OCI-LY7 (cell line): ENCODE measurements at regions not wholly inside any gene's neighbourhood (a gene's known extent, or its start where the extent isn't known, plus 50 kb on each side); places are given as distances from the start of the nearest gene placed in this dataset.

ENCODE experiments used
- EZH2phosphoT487 ChIP-seq: fragments of 200-600 bp; sonication (generic); IDR thresholded peaks from 2 replicates; pipeline ENCODE4 v1.6.1; 2018; ENCODE audit warnings: low read depth, borderline replicate concordance, mild to moderate bottlenecking, mixed run types, antibody characterized with exemption, low read length, moderate library complexity, mixed read lengths
- TF ChIP-seq, protein P1 (sequence below): fragments of 200-600 bp; sonication (generic); conservative IDR thresholded peaks from 2 replicates; pipeline ENCODE4 v1.5.1; 2014; ENCODE audit warnings: mild to moderate bottlenecking, antibody characterized with exemption, low read length, moderate library complexity, mixed read lengths

DNA sequence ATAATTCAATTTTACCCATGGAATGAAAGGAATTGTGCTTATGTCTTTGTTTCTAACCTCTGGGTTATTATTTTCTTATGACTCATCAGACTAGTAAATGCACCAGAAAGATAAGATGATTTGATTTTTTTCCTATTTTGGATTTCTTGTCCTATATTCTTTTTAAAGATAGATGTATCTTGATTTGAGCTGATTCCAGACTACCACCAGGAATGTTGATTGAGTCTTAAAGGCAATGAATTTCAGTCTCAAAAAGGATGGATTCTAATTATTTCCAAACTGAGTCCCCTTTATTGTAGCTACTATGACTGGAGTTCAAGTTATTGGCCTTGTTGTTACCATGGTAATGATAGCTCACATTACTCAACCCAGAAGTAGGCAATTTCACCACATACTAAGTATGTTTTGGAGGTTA, 95.8 kb upstream of the RGS4 start:
- TF ChIP-seq EZH2phosphoT487 = no peak
- TF ChIP-seq, protein P1, sequence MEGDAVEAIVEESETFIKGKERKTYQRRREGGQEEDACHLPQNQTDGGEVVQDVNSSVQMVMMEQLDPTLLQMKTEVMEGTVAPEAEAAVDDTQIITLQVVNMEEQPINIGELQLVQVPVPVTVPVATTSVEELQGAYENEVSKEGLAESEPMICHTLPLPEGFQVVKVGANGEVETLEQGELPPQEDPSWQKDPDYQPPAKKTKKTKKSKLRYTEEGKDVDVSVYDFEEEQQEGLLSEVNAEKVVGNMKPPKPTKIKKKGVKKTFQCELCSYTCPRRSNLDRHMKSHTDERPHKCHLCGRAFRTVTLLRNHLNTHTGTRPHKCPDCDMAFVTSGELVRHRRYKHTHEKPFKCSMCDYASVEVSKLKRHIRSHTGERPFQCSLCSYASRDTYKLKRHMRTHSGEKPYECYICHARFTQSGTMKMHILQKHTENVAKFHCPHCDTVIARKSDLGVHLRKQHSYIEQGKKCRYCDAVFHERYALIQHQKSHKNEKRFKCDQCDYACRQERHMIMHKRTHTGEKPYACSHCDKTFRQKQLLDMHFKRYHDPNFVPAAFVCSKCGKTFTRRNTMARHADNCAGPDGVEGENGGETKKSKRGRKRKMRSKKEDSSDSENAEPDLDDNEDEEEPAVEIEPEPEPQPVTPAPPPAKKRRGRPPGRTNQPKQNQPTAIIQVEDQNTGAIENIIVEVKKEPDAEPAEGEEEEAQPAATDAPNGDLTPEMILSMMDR = no peak
